Endothelial cell of umbilical vein (primary cell): ENCODE measurements at regions not wholly inside any gene's neighbourhood (a gene's known extent, or its start where the extent isn't known, plus 50 kb on each side); places are given as distances from the start of the nearest gene placed in this dataset.

ENCODE experiments used
- BruUV-seq: library from RNA; stranded (reverse); fragments of 400-500 nt; replicated peaks from 2 replicates; lab custom pipeline; 2021; lab: Mats Ljungman, UMichigan
- CTCF ChIA-PET: fragments of 300-600, 350-600 bp; sonication (Branson Sonifier 250); formaldehyde crosslinking; loops from one replicate; lab custom pipeline; 2021; ENCODE audit warnings: antibody characterized with exemption, inconsistent platforms; lab: Charles Lee
- POLR2A ChIA-PET: fragments of 300-600, 350-600 bp; sonication (Branson Sonifier 250); formaldehyde crosslinking; loops from one replicate; lab custom pipeline; 2021; ENCODE audit warnings: antibody characterized with exemption, inconsistent platforms; lab: Charles Lee
- DNase-seq: peaks from one replicate; pipeline ENCODE4 v3.0.0-alpha.2; 2011; ENCODE audit warnings: low read depth, low spot score
- FAIRE-seq: peaks from 2 replicates; lab custom pipeline; 2011; peaks lifted over from hg19 to GRCh38; lab: Jason Lieb, UNC
- H2AFZ ChIP-seq: 2 replicates; pipeline ENCODE4 v1.6.0; 2012; ENCODE audit warnings: low read depth, low read length, control low read depth, inconsistent platforms
- H3K27ac ChIP-seq: 2 replicates; pipeline ENCODE4 v1.5.1; 2011; ENCODE audit warnings: low read depth, mild to moderate bottlenecking, control low read depth, low read length, moderate library complexity; ENCODE audit not compliant: insufficient read depth
- H3K27me3 ChIP-seq, 2 experiments: 2 replicates each; pipeline versions ENCODE4 v1.6.0 to v1.6.1; 2011; ENCODE audit warnings: low read length in 2 of 2, mixed read lengths in 1 of 2; ENCODE audit not compliant: control insufficient read depth in 2 of 2, insufficient read depth in 2 of 2
- H3K36me3 ChIP-seq, 2 experiments: 2 replicates in 1 of 2; 3 replicates in 1 of 2; pipeline ENCODE4 v1.5.1; 2011; ENCODE audit warnings: low read length in 2 of 2, mild to moderate bottlenecking in 1 of 2, moderate library complexity in 1 of 2; ENCODE audit not compliant: control insufficient read depth in 2 of 2, insufficient read depth in 2 of 2; ENCODE audit errors: extremely low read depth in 1 of 2
- H3K4me1 ChIP-seq: 3 replicates; pipeline ENCODE4 v1.5.1; 2011; ENCODE audit warnings: mild to moderate bottlenecking, low read length; ENCODE audit not compliant: control insufficient read depth, insufficient read depth; ENCODE audit errors: extremely low read depth
- H3K4me2 ChIP-seq: 2 replicates; pipeline ENCODE4 v1.6.1; 2011; ENCODE audit warnings: low read length, control low read depth, mixed read lengths; ENCODE audit not compliant: insufficient read depth
- H3K4me3 ChIP-seq, 3 experiments: fragments of 200-600 bp in 1 of 3; sonication (generic), shearing (Covaris generic) in 1 of 3; replicated peaks in 1 of 3; 2 replicates each; pipeline ENCODE4 v1.5.1; 2011 to 2016; ENCODE audit warnings: control low read depth in 3 of 3, low read length in 3 of 3, mild to moderate bottlenecking in 2 of 3, inconsistent platforms in 1 of 3, low read depth in 1 of 3, moderate library complexity in 1 of 3; ENCODE audit not compliant: insufficient read depth in 1 of 3
- H3K79me2 ChIP-seq: 2 replicates; pipeline ENCODE4 v1.6.0; 2012; ENCODE audit warnings: low read length, inconsistent platforms; ENCODE audit not compliant: control insufficient read depth, insufficient read depth
- H3K9ac ChIP-seq: replicated peaks from 2 replicates; pipeline ENCODE3; 2011; ENCODE audit warnings: low read length, control low read depth; ENCODE audit not compliant: insufficient read depth; ENCODE audit errors: extremely low read depth
- H3K9me1 ChIP-seq: replicated peaks from 3 replicates; pipeline ENCODE4 v1.6.0; 2011; ENCODE audit warnings: mild to moderate bottlenecking, low read length; ENCODE audit not compliant: control insufficient read depth, insufficient read depth; ENCODE audit errors: extremely low read depth
- H3K9me3 ChIP-seq: replicated peaks from 2 replicates; pipeline ENCODE4 v1.5.1; 2012; ENCODE audit warnings: low read length, inconsistent platforms; ENCODE audit not compliant: control insufficient read depth, insufficient read depth
- H4K20me1 ChIP-seq: replicated peaks from 2 replicates; pipeline ENCODE3; 2011; ENCODE audit warnings: mild to moderate bottlenecking, low read length; ENCODE audit not compliant: control insufficient read depth, insufficient read depth; ENCODE audit errors: extremely low read depth
- EZH2 ChIP-seq: IDR thresholded peaks from 2 replicates; pipeline ENCODE4 v1.6.1; 2012; ENCODE audit warnings: borderline replicate concordance, low read depth, mild to moderate bottlenecking, moderate library complexity, low read length, inconsistent platforms; ENCODE audit not compliant: severe bottlenecking
- FOS ChIP-seq: IDR thresholded peaks from 2 replicates; pipeline ENCODE4 v1.6.1; 2011; ENCODE audit warnings: mild to moderate bottlenecking, low read length, moderate library complexity, borderline replicate concordance; ENCODE audit not compliant: insufficient read depth
- GATA2 ChIP-seq: IDR thresholded peaks from 2 replicates; pipeline ENCODE4 v1.7.0; 2011; ENCODE audit warnings: low read depth, mild to moderate bottlenecking, moderate library complexity, mixed read lengths, low read length; ENCODE audit not compliant: insufficient read length, insufficient read depth
- JUN ChIP-seq: IDR thresholded peaks from 2 replicates; pipeline ENCODE4 v1.6.1; 2011; ENCODE audit warnings: borderline replicate concordance, low read depth; ENCODE audit not compliant: insufficient read length, insufficient read depth
- MYC ChIP-seq: IDR thresholded peaks from one replicate; pipeline ENCODE4 v1.6.1; 2011; ENCODE audit warnings: mild to moderate bottlenecking, low read depth, low read length
- POLR2A ChIP-seq: IDR thresholded peaks from 2 replicates; pipeline ENCODE4 v1.6.1; 2012; ENCODE audit warnings: low read depth, mild to moderate bottlenecking, control low read depth, low read length
- POLR2AphosphoS5 ChIP-seq: IDR thresholded peaks from 2 replicates; pipeline ENCODE4 v1.6.1; 2012; ENCODE audit warnings: low read depth, mild to moderate bottlenecking, control low read depth, low read length, moderate library complexity; ENCODE audit not compliant: insufficient read depth
- dilution Hi-C: fragments of 300-500 bp; cut with MboI; formaldehyde crosslinking; loops from one replicate; pipeline ENCODE4 v1.15.0; 2019; ENCODE audit warnings: low sequenced_read_pairs; ENCODE audit not compliant: extremely low pct_ligation_motif_present
- intact Hi-C: fragments of 100-400 bp; cut with micrococcal nuclease; formaldehyde crosslinking; loops from one replicate; pipeline ENCODE4 v1.10.0; 2022
- TF ChIP-seq, protein P1 (sequence below), 2 donors: IDR thresholded peaks; 1 replicate in 1 of 2; 2 replicates in 1 of 2; pipeline ENCODE4 v1.5.1; 2011; ENCODE audit warnings: low read length in 2 of 2, mild to moderate bottlenecking in 2 of 2, moderate library complexity in 2 of 2, control low read depth in 1 of 2, inconsistent platforms in 1 of 2, low read depth in 1 of 2; ENCODE audit not compliant: insufficient read depth in 1 of 2; ENCODE audit errors: extremely low read depth in 1 of 2
- TF ChIP-seq, protein P2 (sequence below): IDR thresholded peaks from 2 replicates; pipeline ENCODE4 v1.6.1; 2011; ENCODE audit not compliant: insufficient read depth, insufficient read length

DNA sequence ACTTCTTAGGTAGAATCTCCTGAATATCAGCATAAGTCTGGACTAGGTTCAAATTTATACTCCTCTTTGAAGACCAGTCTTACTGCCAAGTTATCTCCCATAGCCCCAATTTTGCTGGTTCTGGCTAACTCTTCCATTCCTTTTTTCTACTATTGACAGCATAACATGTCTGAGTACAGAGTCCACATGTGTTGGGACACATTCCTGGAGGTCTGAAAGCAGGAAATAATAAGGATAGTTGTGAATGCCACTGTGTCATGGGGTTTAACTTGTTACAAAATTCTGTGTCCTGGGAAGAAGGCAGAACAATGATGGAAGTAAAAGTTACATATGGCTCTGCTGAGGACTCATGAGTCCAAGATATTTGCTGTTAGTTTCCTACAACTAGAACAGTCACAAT is 57.4 kb upstream of the ZBTB20 start:
- Histone ChIP-seq H3K36me3 (no peaks in the 10 kb centered on the region), H3K9ac (no peak overlapping the region), H3K9me3 (no peaks in the 10 kb centered on the region), H3K9me1 (no peaks in the 10 kb centered on the region), H3K27me3 (peaks cover 0 to 2% of the 10 kb centered on the region in 2 experiments), H2AFZ (no peak overlapping the region), H3K79me2 (no peaks in the 10 kb centered on the region), H3K4me1 (no peaks in the 10 kb centered on the region), H4K20me1 (no peaks in the 10 kb centered on the region), H3K4me3 (no peak overlapping the region), H3K27ac (no peak overlapping the region), H3K4me2 (no peak overlapping the region)
- CTCF ChIA-PET, result interaction anchor here (1.4 kb wide), 1 partner anchor 17 kb away, joined by 5 read pairs; no protein-coding TSS in a partner anchor
- dilution Hi-C loops, result no loop called here
- DNase-seq (no peak), FAIRE-seq (no peak)
- BruUV-seq, result no TSS peak
- TF ChIP-seq JUN, result no peak
- TF ChIP-seq MYC, result no peak
- no peak for TF ChIP-seq POLR2AphosphoS5
- TF ChIP-seq POLR2A, result no peak
- TF ChIP-seq FOS, result no peak
- TF ChIP-seq, protein P1, sequence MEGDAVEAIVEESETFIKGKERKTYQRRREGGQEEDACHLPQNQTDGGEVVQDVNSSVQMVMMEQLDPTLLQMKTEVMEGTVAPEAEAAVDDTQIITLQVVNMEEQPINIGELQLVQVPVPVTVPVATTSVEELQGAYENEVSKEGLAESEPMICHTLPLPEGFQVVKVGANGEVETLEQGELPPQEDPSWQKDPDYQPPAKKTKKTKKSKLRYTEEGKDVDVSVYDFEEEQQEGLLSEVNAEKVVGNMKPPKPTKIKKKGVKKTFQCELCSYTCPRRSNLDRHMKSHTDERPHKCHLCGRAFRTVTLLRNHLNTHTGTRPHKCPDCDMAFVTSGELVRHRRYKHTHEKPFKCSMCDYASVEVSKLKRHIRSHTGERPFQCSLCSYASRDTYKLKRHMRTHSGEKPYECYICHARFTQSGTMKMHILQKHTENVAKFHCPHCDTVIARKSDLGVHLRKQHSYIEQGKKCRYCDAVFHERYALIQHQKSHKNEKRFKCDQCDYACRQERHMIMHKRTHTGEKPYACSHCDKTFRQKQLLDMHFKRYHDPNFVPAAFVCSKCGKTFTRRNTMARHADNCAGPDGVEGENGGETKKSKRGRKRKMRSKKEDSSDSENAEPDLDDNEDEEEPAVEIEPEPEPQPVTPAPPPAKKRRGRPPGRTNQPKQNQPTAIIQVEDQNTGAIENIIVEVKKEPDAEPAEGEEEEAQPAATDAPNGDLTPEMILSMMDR (IDR thresholded peaks at IDR 0.05; ENCODE audit: extremely low read depth in 1 of 2, insufficient read depth in 1 of 2, low read depth in 1 of 2, low read length in 2 of 2), result no peak
- TF ChIP-seq, protein P2, sequence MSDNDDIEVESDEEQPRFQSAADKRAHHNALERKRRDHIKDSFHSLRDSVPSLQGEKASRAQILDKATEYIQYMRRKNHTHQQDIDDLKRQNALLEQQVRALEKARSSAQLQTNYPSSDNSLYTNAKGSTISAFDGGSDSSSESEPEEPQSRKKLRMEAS, result no peak
- TF ChIP-seq GATA2, result no peak
- no peak for TF ChIP-seq EZH2
- intact Hi-C loops, result no loop called here
- POLR2A ChIA-PET, result no interaction called here
